GM12873 (cell line): ENCODE measurements at regions not wholly inside any gene's neighbourhood (a gene's known extent, or its start where the extent isn't known, plus 50 kb on each side); places are given as distances from the start of the nearest gene placed in this dataset.

Experiments
- CTCF ChIP-seq: IDR thresholded peaks from 2 replicates; pipeline ENCODE4 v1.5.1; 2012; ENCODE audit warnings: low read depth, mild to moderate bottlenecking, moderate library complexity, low read length, control low read depth; ENCODE audit not compliant: insufficient read depth; ENCODE audit errors: missing control alignments

- no peak for TF ChIP-seq CTCF
These were observed 333.4 kb upstream of the ZNF462 start for GRCh38 chr9:106529616-106530015.

- TF ChIP-seq CTCF, result no peak
These were observed 331.5 kb upstream of the ZNF462 start for GRCh38 chr9:106531491-106531890.

GRCh38 chr9:106532306-106533015 is 330.5 kb upstream of the ZNF462 start:
- no peak for TF ChIP-seq CTCF

- no peak for TF ChIP-seq CTCF
These were observed 328.2 kb upstream of the ZNF462 start for GRCh38 chr9:106534800-106535199.

- no peak for TF ChIP-seq CTCF
These were observed 327.5 kb upstream of the ZNF462 start for GRCh38 chr9:106535439-106535838.

GRCh38 chr9:106557996-106558667 is 304.8 kb upstream of the ZNF462 start:
- TF ChIP-seq CTCF, result no peak

GRCh38 chr9:106560540-106560939 is 302.4 kb upstream of the ZNF462 start:
- peak; percentile 52 for TF ChIP-seq CTCF
